OCI-LY7 (cell line): ENCODE measurements at regions not wholly inside any gene's neighbourhood (a gene's known extent, or its start where the extent isn't known, plus 50 kb on each side); places are given as distances from the start of the nearest gene placed in this dataset.

Experiments
- BruUV-seq: library from RNA; stranded (reverse); fragments of 400-500 nt; replicated peaks from 2 replicates; lab custom pipeline; 2021; lab: Mats Ljungman, UMichigan
- CTCF ChIA-PET: fragments of 300-600 bp; sonication (Branson Sonifier 250); formaldehyde crosslinking; loops from one replicate; lab custom pipeline; 2022; ENCODE audit warnings: antibody characterized with exemption; ENCODE audit not compliant: unreplicated experiment; lab: Charles Lee
- POLR2A ChIA-PET: fragments of 300-600 bp; sonication (Branson Sonifier 250); formaldehyde crosslinking; loops from one replicate; lab custom pipeline; 2022; ENCODE audit warnings: antibody characterized with exemption; lab: Charles Lee
- DNase-seq: peaks from one replicate; pipeline ENCODE4 v3.0.0-alpha.2; 2015; ENCODE audit warnings: low spot score
- H2AFZ ChIP-seq: fragments of 200-600 bp; sonication (generic), shearing (Covaris generic); 2 replicates; pipeline ENCODE4 v1.6.1; 2014; ENCODE audit warnings: mild to moderate bottlenecking, antibody characterized with exemption, low read length, moderate library complexity
- H3K27ac ChIP-seq: fragments of 200-600 bp; sonication (generic); 2 replicates; pipeline ENCODE4 v1.5.1; 2014; ENCODE audit warnings: mixed run types, low read depth, mild to moderate bottlenecking, moderate library complexity, low read length, inconsistent platforms; ENCODE audit not compliant: poor library complexity, severe bottlenecking
- H3K36me3 ChIP-seq: fragments of 200-600 bp; sonication (generic); 2 replicates; pipeline ENCODE4 v1.6.1; 2014; ENCODE audit warnings: mild to moderate bottlenecking, antibody characterized with exemption, low read length, moderate library complexity, mixed read lengths; ENCODE audit not compliant: insufficient read depth
- H3K4me1 ChIP-seq: fragments of 200-600 bp; sonication (generic); 2 replicates; pipeline ENCODE4 v1.5.1; 2014; ENCODE audit warnings: mild to moderate bottlenecking, low read length; ENCODE audit not compliant: insufficient read depth, poor library complexity, severe bottlenecking
- H3K4me2 ChIP-seq: fragments of 200-600 bp; sonication (generic); 2 replicates; pipeline ENCODE4 v1.6.1; 2014; ENCODE audit warnings: mild to moderate bottlenecking, low read length
- H3K4me3 ChIP-seq: fragments of 200-600 bp; sonication (generic); 2 replicates; pipeline ENCODE4 v1.5.1; 2014; ENCODE audit warnings: mild to moderate bottlenecking, low read depth, low read length; ENCODE audit not compliant: poor library complexity, severe bottlenecking
- H3K79me2 ChIP-seq: fragments of 200-600 bp; sonication (generic); 2 replicates; pipeline ENCODE4 v1.6.1; 2016; ENCODE audit warnings: low read depth, mild to moderate bottlenecking, low read length, moderate library complexity, mixed read lengths; ENCODE audit not compliant: insufficient read depth
- H3K9me2 ChIP-seq: fragments of 200-600 bp; sonication (generic); 2 replicates; pipeline ENCODE4 v1.6.1; 2016; ENCODE audit warnings: mild to moderate bottlenecking, low read length, mixed read lengths; ENCODE audit not compliant: insufficient read depth
- H3K9me3 ChIP-seq: fragments of 200-600 bp; sonication (generic); 2 replicates; pipeline ENCODE4 v1.6.1; 2014; ENCODE audit warnings: mild to moderate bottlenecking, mixed run types, low read length, mixed read lengths
- H4K20me1 ChIP-seq: fragments of 200-600 bp; sonication (generic); 2 replicates; pipeline ENCODE4 v1.6.1; 2014; ENCODE audit warnings: mild to moderate bottlenecking, antibody characterized with exemption, low read length, moderate library complexity, mixed read lengths; ENCODE audit not compliant: insufficient read depth
- EZH2phosphoT487 ChIP-seq: fragments of 200-600 bp; sonication (generic); IDR thresholded peaks from 2 replicates; pipeline ENCODE4 v1.6.1; 2018; ENCODE audit warnings: low read depth, borderline replicate concordance, mild to moderate bottlenecking, mixed run types, antibody characterized with exemption, low read length, moderate library complexity, mixed read lengths
- intact Hi-C: fragments of 100-400 bp; cut with micrococcal nuclease; formaldehyde crosslinking; loops from one replicate; pipeline ENCODE4 v1.10.0; 2022; ENCODE audit not compliant: unreplicated experiment
- TF ChIP-seq, protein P1 (sequence below): fragments of 200-600 bp; sonication (generic); conservative IDR thresholded peaks from 2 replicates; pipeline ENCODE4 v1.5.1; 2014; ENCODE audit warnings: mild to moderate bottlenecking, antibody characterized with exemption, low read length, moderate library complexity, mixed read lengths

- BruUV-seq, result no TSS peak
- no peaks in the 10 kb centered on the region for H4K20me1 ChIP-seq
- H3K36me3 ChIP-seq, result no peaks in the 10 kb centered on the region
- intact Hi-C loops, result no loop called here
- no peak overlapping the region for H3K27ac ChIP-seq
- no peaks in the 10 kb centered on the region for H3K79me2 ChIP-seq
- H3K9me3 ChIP-seq, result peaks cover 13% of the 10 kb centered on the region
- peaks cover 5% of the 10 kb centered on the region for H3K4me1 ChIP-seq
- no peak overlapping the region for H3K4me2 ChIP-seq
- no peak for DNase-seq
- ChIA-PET CTCF (no interaction called here), POLR2A (no interaction called here)
- no peak overlapping the region for H2AFZ ChIP-seq
- no peak overlapping the region for H3K4me3 ChIP-seq
- H3K9me2 ChIP-seq, result no peaks in the 10 kb centered on the region
- no peak for TF ChIP-seq EZH2phosphoT487
- TF ChIP-seq, protein P1, sequence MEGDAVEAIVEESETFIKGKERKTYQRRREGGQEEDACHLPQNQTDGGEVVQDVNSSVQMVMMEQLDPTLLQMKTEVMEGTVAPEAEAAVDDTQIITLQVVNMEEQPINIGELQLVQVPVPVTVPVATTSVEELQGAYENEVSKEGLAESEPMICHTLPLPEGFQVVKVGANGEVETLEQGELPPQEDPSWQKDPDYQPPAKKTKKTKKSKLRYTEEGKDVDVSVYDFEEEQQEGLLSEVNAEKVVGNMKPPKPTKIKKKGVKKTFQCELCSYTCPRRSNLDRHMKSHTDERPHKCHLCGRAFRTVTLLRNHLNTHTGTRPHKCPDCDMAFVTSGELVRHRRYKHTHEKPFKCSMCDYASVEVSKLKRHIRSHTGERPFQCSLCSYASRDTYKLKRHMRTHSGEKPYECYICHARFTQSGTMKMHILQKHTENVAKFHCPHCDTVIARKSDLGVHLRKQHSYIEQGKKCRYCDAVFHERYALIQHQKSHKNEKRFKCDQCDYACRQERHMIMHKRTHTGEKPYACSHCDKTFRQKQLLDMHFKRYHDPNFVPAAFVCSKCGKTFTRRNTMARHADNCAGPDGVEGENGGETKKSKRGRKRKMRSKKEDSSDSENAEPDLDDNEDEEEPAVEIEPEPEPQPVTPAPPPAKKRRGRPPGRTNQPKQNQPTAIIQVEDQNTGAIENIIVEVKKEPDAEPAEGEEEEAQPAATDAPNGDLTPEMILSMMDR, result no peak
Observed at GRCh38 chr22:27257987-27258386, 543.6 kb downstream of the MN1 start.

GRCh38 chr22:27258616-27259172, 542.9 kb downstream of the MN1 start:
- Histone ChIP-seq H4K20me1 (no peaks in the 10 kb centered on the region), H3K79me2 (no peaks in the 10 kb centered on the region), H3K4me2 (no peak overlapping the region), H3K27ac (no peak overlapping the region), H2AFZ (no peak overlapping the region), H3K4me1 (peaks cover 5% of the 10 kb centered on the region), H3K9me3 (peaks cover 13% of the 10 kb centered on the region), H3K9me2 (no peaks in the 10 kb centered on the region), H3K36me3 (no peaks in the 10 kb centered on the region), H3K4me3 (no peak overlapping the region)
- no peak for TF ChIP-seq EZH2phosphoT487
- TF ChIP-seq, protein P1, result no peak
- CTCF ChIA-PET, result no interaction called here
- intact Hi-C loops, result no loop called here
- no peak for DNase-seq
- POLR2A ChIA-PET, result no interaction called here
- BruUV-seq, result no TSS peak

GRCh38 chr22:27259433-27259832, 542.1 kb downstream of the MN1 start:
- H3K27ac ChIP-seq, result no peak overlapping the region
- H3K4me2 ChIP-seq, result no peak overlapping the region
- TF ChIP-seq, protein P1, result no peak
- TF ChIP-seq EZH2phosphoT487, result no peak
- BruUV-seq, result no TSS peak
- H3K9me2 ChIP-seq, result no peaks in the 10 kb centered on the region
- H3K79me2 ChIP-seq, result no peaks in the 10 kb centered on the region
- H3K4me3 ChIP-seq, result no peak overlapping the region
- CTCF ChIA-PET, result interaction anchor here (0.5 kb wide), 1 partner anchor 14 kb away, joined by 12 read pairs; no protein-coding TSS in a partner anchor
- intact Hi-C loops, result no loop called here
- H3K4me1 ChIP-seq, result peaks cover 5% of the 10 kb centered on the region
- H3K9me3 ChIP-seq, result peaks cover 13% of the 10 kb centered on the region
- H4K20me1 ChIP-seq, result no peaks in the 10 kb centered on the region
- POLR2A ChIA-PET, result no interaction called here
- DNase-seq, result no peak
- no peak overlapping the region for H2AFZ ChIP-seq
- no peaks in the 10 kb centered on the region for H3K36me3 ChIP-seq
